Adrenal gland (tissue), 9 donors: ENCODE measurements at regions not wholly inside any gene's neighbourhood (a gene's known extent, or its start where the extent isn't known, plus 50 kb on each side); places are given as distances from the start of the nearest gene placed in this dataset.

ENCODE experiments used
- DNase-seq, 7 donors: peaks; one replicate each; pipeline ENCODE4 v3.0.0-alpha.2; 2019 to 2020
- H3K27ac ChIP-seq, 5 donors: fragments of 200-600 bp; sonication (generic) in 4 of 5; 1 replicate in 3 of 5; 2 replicates in 2 of 5; pipeline versions ENCODE4 v1.5.1 to v1.8.0; 2016 to 2020; ENCODE audit warnings: mild to moderate bottlenecking in 1 of 5
- H3K27me3 ChIP-seq: fragments of 200-600 bp; 2 replicates; pipeline ENCODE4 v1.8.0; 2021
- H3K36me3 ChIP-seq, 2 donors: fragments of 200-600 bp; replicated peaks in 1 of 2; 1 replicate in 1 of 2; 2 replicates in 1 of 2; pipeline versions ENCODE4 v1.5.1 to v1.8.0; 2018 to 2022
- H3K4me1 ChIP-seq, 2 donors: fragments of 200-600 bp; replicated peaks in 1 of 2; 1 replicate in 1 of 2; 2 replicates in 1 of 2; pipeline versions ENCODE4 v1.5.1 to v1.8.0; 2018 to 2021
- H3K4me3 ChIP-seq, 4 donors: fragments of 200-600 bp; sonication (generic) in 3 of 4; one replicate each; pipeline ENCODE4 v1.5.1; 2016 to 2018
- H3K9me3 ChIP-seq, 3 donors: fragments of 200-600 bp; sonication (generic) in 1 of 3; replicated peaks in 1 of 3; 1 replicate in 2 of 3; 2 replicates in 1 of 3; pipeline versions ENCODE4 v1.5.1 to v1.8.0; 2016 to 2021
- CTCF ChIP-seq, 6 experiments: fragments of 450-650 bp in 4 of 6; fragments of 200-600 bp in 2 of 6; sonication (generic) in 1 of 6; IDR thresholded peaks; 1 replicate in 5 of 6; 2 replicates in 1 of 6; pipeline versions ENCODE4 v1.5.1 to v1.8.0; 2016 to 2021; ENCODE audit warnings: antibody characterized with exemption in 6 of 6, mild to moderate bottlenecking in 2 of 6, moderate library complexity in 1 of 6
- POLR2A ChIP-seq, 2 donors: fragments of 450-650 bp; IDR thresholded peaks; one replicate each; pipeline ENCODE4 v1.6.1; 2017; ENCODE audit warnings: antibody characterized with exemption in 2 of 2, mild to moderate bottlenecking in 2 of 2, moderate library complexity in 1 of 2
- WGBS, 4 donors: extraction: QIAGEN DNeasy Blood & Tissue Kit in 2 of 4; methylation state at CpG; one replicate each; pipeline versions ENCODE4 v1.1.5 to v1.1.7; 2013 to 2017; 5-methylcytosine and 5-hydroxymethylcytosine counted together
- intact Hi-C, 2 donors: fragments of 100-400 bp; cut with DNase I; formaldehyde crosslinking; loops; one replicate each; pipeline versions ENCODE4 v1.14.1 to v1.15.0; 2022 to 2023
- donor health status: healthy with polysubstance abuse.
- donor health status: Bipolar disorder and iron deficiency.
- donor health status: DM: yes; HTN: yes; CAD: no.
- donor health status: DM: no; HTN: no; CAD: no.
- donor health status: DM: no; HTN: no; CAD: no.

- Histone ChIP-seq H3K27me3 (no peaks in the 10 kb centered on the region), H3K9me3 (no peaks in the 10 kb centered on the region), H3K4me3 (no peak overlapping the region), H3K27ac (no peak overlapping the region), H3K36me3 (no peaks in the 10 kb centered on the region), H3K4me1 (no peaks in the 10 kb centered on the region)
- DNase-seq, result peak in 1 of 7 donors; percentile 25
- intact Hi-C loops, result no loop called here
- no peak for TF ChIP-seq POLR2A (IDR thresholded peaks at IDR 0.05)
- TF ChIP-seq CTCF (IDR thresholded peaks at IDR 0.05), result no peak
- 25 to 53% (median 43%) methylated on average over 1 of the region's 1 CpG for WGBS, 4 donors
Measured at GRCh38 chr2:181140414-181140813, 160.0 kb downstream of the UBE2E3 start.

- Histone ChIP-seq H3K4me3 (no peak overlapping the region), H3K4me1 (no peaks in the 10 kb centered on the region), H3K36me3 (no peaks in the 10 kb centered on the region), H3K27me3 (no peaks in the 10 kb centered on the region), H3K27ac (no peak overlapping the region), H3K9me3 (no peaks in the 10 kb centered on the region)
- TF ChIP-seq CTCF (IDR thresholded peaks at IDR 0.05), result no peak
- no peak for TF ChIP-seq POLR2A (IDR thresholded peaks at IDR 0.05)
- intact Hi-C loops, result no loop called here
- DNase-seq, result no peak
- WGBS, 4 donors, result 11 to 36% (median 34%) methylated on average over 1 of the region's 1 CpG
Measured at GRCh38 chr2:181140928-181141327, 160.5 kb downstream of the UBE2E3 start.

GRCh38 chr2:181141676-181142075, 161.3 kb downstream of the UBE2E3 start:
- H3K27me3 ChIP-seq, result no peaks in the 10 kb centered on the region
- WGBS, 4 donors, result 58 to 85% (median 68%) methylated on average over 2 of the region's 2 CpGs
- no peaks in the 10 kb centered on the region for H3K9me3 ChIP-seq
- no peak overlapping the region for H3K27ac ChIP-seq
- intact Hi-C loops, result no loop called here
- TF ChIP-seq CTCF (IDR thresholded peaks at IDR 0.05) (no peak), POLR2A (IDR thresholded peaks at IDR 0.05) (no peak)
- no peaks in the 10 kb centered on the region for H3K4me1 ChIP-seq
- no peak for DNase-seq
- H3K4me3 ChIP-seq, result no peak overlapping the region
- no peaks in the 10 kb centered on the region for H3K36me3 ChIP-seq

- intact Hi-C loops, result no loop called here
- Histone ChIP-seq H3K9me3 (no peaks in the 10 kb centered on the region), H3K36me3 (no peaks in the 10 kb centered on the region), H3K27me3 (no peaks in the 10 kb centered on the region), H3K4me1 (no peaks in the 10 kb centered on the region), H3K27ac (no peak overlapping the region), H3K4me3 (no peak overlapping the region)
- no peak for TF ChIP-seq CTCF (IDR thresholded peaks at IDR 0.05)
- no peak for TF ChIP-seq POLR2A (IDR thresholded peaks at IDR 0.05)
- 58 to 66% (median 59%) methylated on average over 4 of the region's 4 CpGs for WGBS, 4 donors
- no peak for DNase-seq
Measured at GRCh38 chr2:181142514-181142913, 162.1 kb downstream of the UBE2E3 start.
